GM19463 (cell line): ENCODE measurements at regions not wholly inside any gene's neighbourhood (a gene's known extent, or its start where the extent isn't known, plus 50 kb on each side); places are given as distances from the start of the nearest gene placed in this dataset.
"Not testable (repeated sequence)": the region's sequence is repeated elsewhere in the genome, so short reads cannot be mapped to it uniquely, and the experiment has no call there.

ENCODE experiments used
- ATAC-seq: cut with Tn5 transposase; IDR thresholded peaks from one replicate; pipeline ENCODE4 v1.9.1; 2021; ENCODE audit warnings: mild to moderate bottlenecking, moderate library complexity; ENCODE audit not compliant: unreplicated experiment

GRCh38 chr4:187387739-187388138, 607.8 kb upstream of the ZFP42 start:
- ATAC-seq: no peak

- no peak for ATAC-seq
Measured at GRCh38 chr4:187389420-187389819, 606.2 kb upstream of the ZFP42 start.

GRCh38 chr4:187390646-187391045, 604.9 kb upstream of the ZFP42 start:
- ATAC-seq: no peak

GRCh38 chr4:187393531-187394344, 601.8 kb upstream of the ZFP42 start:
- ATAC-seq: no peak

GRCh38 chr4:187396106-187396505, 599.5 kb upstream of the ZFP42 start:
- no peak for ATAC-seq

GRCh38 chr4:187408447-187408846, 587.1 kb upstream of the ZFP42 start:
- ATAC-seq: not testable (repeated sequence)

- ATAC-seq: no peak
Measured at GRCh38 chr4:187413564-187414358, 581.8 kb upstream of the ZFP42 start.

GRCh38 chr4:187414716-187415115, 580.9 kb upstream of the ZFP42 start:
- no peak for ATAC-seq

GRCh38 chr4:187415231-187415630, 580.3 kb upstream of the ZFP42 start:
- no peak for ATAC-seq

- ATAC-seq: no peak
Measured at GRCh38 chr4:187416216-187416615, 579.4 kb upstream of the ZFP42 start.

GRCh38 chr4:187417721-187418120, 577.9 kb upstream of the ZFP42 start:
- no peak for ATAC-seq

- no peak for ATAC-seq
Measured at GRCh38 chr4:187422655-187423054, 572.9 kb upstream of the ZFP42 start.

GRCh38 chr4:187424636-187425035, 570.9 kb upstream of the ZFP42 start:
- ATAC-seq: no peak

GRCh38 chr4:187426511-187426910, 569.1 kb upstream of the ZFP42 start:
- ATAC-seq: no peak

GRCh38 chr4:187432310-187432709, 563.3 kb upstream of the ZFP42 start:
- no peak for ATAC-seq

GRCh38 chr4:187433141-187433540, 562.4 kb upstream of the ZFP42 start:
- no peak for ATAC-seq

GRCh38 chr4:187436251-187436650, 559.3 kb upstream of the ZFP42 start:
- no peak for ATAC-seq

- no peak for ATAC-seq
Measured at GRCh38 chr4:187444061-187444460, 551.5 kb upstream of the ZFP42 start.

GRCh38 chr4:187449702-187450101, 545.9 kb upstream of the ZFP42 start:
- ATAC-seq: no peak

GRCh38 chr4:187451776-187452175, 543.8 kb upstream of the ZFP42 start:
- ATAC-seq: no peak

GRCh38 chr4:187460016-187460415, 535.6 kb upstream of the ZFP42 start:
- no peak for ATAC-seq

GRCh38 chr4:187464573-187464972, 531.0 kb upstream of the ZFP42 start:
- ATAC-seq: no peak
